ENCODE measurements at regions not wholly inside any gene's neighbourhood (a gene's known extent, or its start where the extent isn't known, plus 50 kb on each side); places are given as distances from the start of the nearest gene placed in this dataset.
"Not testable (repeated sequence)": the region's sequence is repeated elsewhere in the genome, so short reads cannot be mapped to it uniquely, and the experiment has no call there.

- DNase-seq (ENCODE audit: insufficient read length, low spot score): no peak
- FAIRE-seq: no peak
Measured at GRCh38 chr5:124512236-124512635, 234.2 kb downstream of the ZNF608 start.

DNA sequence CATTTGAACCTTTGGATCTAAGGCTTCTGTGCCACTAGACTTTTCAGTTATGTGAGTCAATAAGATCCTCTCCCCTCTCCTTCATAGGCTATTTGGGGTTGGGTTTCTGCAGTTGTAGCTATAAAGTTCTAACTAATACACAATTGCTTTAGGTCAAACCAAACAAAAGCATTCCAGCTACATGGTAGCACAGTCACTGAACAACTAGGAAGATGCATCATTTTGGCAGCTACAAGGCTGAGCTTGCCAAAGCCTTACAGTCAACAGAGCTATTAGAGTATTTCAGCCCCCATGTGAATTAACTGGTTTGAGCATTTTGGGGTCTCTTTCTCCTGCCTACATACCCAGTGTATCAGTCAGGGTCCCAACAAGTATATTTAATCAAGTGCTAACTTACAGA lies 234.6 kb downstream of the ZNF608 start:
- no peak for TF ChIP-seq POLR2A (IDR thresholded peaks at IDR 0.05; ENCODE audit: low read depth, low read length)
- DNase-seq (ENCODE audit: insufficient read length, low spot score) (no peak), FAIRE-seq (no peak)

More at GRCh38 chr5:124512236-124512635, 234.2 kb downstream of the ZNF608 start:
- TF ChIP-seq POLR2A (IDR thresholded peaks at IDR 0.05; ENCODE audit: low read depth, low read length): no peak

DNA sequence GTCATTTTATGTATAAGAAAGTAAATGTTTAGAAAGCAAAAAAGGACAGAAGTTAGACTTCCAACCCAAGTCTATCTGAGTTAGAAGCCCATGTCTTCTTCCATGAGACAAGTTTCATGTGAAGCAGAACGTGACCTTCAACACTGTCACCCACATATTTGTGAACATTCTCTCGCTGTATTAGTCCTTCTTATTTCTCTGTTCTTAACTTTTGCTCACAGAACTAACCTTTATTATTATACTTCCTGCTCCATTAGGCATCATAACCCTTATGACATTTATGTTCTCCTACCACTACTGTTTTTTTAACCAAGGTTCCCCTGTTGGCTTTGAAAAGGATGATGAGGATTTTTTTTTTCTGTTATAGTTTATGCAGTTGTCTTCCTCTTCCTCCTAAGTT lies 238.8 kb downstream of the ZNF608 start:
- FAIRE-seq (no peak), DNase-seq (ENCODE audit: insufficient read length, low spot score) (no peak)
- no peak for TF ChIP-seq POLR2A (IDR thresholded peaks at IDR 0.05; ENCODE audit: low read depth, low read length)

DNA sequence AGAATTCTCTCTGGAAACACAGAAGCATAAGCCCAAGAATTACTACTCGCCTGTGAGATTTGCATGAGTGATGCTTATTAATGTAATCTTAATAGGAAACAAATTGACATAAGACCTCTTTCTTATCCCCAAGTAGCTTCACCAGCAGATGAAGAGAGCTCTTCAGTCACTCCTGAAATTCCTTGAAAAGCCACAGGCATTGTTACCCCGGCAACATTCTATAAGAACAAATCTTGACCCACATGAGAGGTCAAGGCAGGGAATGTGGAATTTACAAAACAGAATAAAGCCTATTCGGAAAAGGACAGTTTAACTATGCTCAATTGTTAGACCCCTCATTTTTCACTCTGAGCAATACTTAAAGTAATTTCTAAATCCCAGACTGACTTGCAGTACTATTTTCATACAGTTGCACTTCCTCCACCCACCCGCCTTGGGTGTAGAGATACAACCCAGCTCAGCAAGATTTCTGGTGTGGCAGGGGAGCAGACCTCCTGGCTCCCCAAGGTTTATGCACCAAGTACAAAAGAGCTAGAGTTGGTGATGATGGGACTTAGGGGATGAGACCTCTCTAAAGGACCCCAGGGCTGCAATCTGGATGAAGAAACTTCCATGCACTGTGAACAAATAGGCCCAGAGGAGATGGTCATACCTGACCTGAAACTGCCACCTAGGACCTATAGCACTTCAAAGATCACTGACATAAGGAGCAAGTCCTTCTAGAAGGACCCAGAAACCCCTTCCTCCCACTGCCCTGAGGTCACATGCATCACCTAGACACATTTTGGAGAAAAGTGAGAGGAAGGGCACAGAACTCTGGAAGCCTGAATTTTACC lies 242.1 kb downstream of the ZNF608 start:
- no peak for TF ChIP-seq POLR2A (IDR thresholded peaks at IDR 0.05; ENCODE audit: low read depth, low read length)
- no peak for FAIRE-seq
- DNase-seq (ENCODE audit: insufficient read length, low spot score): no peak

DNA sequence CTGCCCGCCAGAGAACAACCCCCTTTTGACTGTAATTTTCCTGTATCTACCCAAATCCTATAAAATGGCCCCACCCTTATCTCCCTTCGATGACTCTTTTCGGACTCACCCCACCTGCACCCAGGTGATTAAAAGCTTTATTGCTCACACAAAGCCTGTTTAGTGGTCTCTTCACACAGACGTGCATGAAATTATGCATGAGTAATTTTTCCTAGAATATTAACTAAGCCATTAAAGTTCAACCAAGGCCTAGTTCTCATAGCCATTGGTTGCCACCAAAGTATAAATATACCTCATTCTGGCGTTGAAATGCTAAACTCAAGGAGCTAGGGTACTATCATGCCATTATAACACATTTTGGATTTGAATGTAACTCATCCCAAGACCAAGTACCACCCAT lies 243.9 kb downstream of the ZNF608 start:
- FAIRE-seq (no peak), DNase-seq (ENCODE audit: insufficient read length, low spot score) (no peak)
- no peak for TF ChIP-seq POLR2A (IDR thresholded peaks at IDR 0.05; ENCODE audit: low read depth, low read length)

DNA sequence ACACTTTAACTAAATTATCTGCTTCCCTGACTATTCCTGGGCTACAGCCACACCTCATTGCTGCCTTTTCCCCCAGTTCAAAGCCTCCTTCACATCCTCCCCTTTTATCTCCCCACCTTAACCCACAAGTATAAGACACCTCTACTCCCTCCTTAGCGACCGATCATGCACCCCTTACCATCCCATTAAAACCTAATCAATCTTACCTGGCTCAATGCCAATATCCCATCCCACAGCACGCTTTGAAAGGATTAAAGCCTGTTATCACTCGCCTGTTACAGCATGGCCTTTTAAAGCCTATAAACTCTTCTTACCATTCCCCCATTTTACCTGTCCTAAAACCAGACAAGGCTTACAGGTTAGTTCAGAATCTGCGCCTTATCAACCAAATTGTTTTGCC lies 246.6 kb downstream of the ZNF608 start:
- DNase-seq (ENCODE audit: insufficient read length, low spot score); FAIRE-seq: not testable (repeated sequence)

DNA sequence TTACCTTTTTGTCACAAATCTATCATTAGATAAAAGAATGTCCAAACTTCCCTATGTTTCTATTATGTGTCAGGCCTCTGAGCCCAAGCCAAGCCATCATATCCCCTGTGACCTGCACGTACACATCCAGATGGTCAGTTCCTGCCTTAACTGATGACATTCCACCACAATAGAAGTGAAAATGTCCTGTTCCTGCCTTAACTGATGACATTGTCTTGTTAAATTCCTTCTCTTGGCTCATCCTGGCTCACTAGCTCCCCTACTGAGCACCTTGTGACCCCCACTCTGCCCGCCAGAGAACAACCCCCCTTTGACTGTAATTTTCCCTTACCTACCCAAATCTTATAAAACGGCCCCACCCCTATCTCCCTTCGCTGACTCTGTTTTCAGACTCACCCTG lies 249.5 kb downstream of the ZNF608 start:
- not testable (repeated sequence) for FAIRE-seq; DNase-seq (ENCODE audit: insufficient read length, low spot score)

- FAIRE-seq (no peak), DNase-seq (ENCODE audit: insufficient read length, low spot score) (no peak)
Measured at GRCh38 chr5:124494540-124495116, 251.8 kb downstream of the ZNF608 start.

DNA sequence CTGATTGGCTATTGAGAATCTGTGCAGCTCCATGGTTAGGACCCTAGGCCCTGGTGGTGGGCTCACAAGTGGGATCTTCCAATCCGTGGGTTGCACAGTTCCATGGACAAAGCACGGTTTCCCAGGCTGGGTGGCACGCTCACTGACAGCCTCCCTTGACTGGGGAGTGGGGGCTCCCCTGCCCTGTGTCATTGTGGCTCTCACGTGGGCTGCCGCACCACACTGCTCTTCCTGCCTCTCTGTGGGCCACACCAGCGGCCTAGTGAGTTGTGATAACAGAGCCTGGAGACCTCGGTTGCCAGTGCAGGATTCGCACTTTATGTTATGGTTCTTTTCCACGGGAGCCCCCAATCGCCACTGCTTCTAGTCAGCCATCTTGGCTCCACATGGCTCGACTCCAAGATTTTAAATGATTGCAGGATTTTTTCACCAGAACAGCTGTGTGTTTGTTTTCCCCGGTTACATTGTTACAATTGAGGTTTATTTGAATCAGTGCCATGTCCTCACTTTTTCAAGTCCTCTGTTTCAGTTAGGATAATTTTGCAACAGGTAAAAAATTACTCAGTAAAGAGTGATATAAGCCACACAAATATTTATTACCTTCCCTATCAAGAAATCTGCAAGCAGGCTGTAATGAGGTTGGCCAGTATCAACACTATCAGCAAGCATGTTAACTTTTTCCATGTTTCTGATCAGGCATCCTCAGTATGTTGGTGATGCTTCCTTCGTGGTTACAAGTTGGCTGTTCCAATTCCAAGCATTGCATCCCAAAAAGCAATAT lies 253.8 kb downstream of the ZNF608 start:
- FAIRE-seq: no peak
- no peak for TF ChIP-seq POLR2A (IDR thresholded peaks at IDR 0.05; ENCODE audit: low read depth, low read length)
- no peak for DNase-seq (ENCODE audit: insufficient read length, low spot score)

More at GRCh38 chr5:124494540-124495116, 251.8 kb downstream of the ZNF608 start:
- no peak for TF ChIP-seq POLR2A (IDR thresholded peaks at IDR 0.05; ENCODE audit: low read depth, low read length)

DNA sequence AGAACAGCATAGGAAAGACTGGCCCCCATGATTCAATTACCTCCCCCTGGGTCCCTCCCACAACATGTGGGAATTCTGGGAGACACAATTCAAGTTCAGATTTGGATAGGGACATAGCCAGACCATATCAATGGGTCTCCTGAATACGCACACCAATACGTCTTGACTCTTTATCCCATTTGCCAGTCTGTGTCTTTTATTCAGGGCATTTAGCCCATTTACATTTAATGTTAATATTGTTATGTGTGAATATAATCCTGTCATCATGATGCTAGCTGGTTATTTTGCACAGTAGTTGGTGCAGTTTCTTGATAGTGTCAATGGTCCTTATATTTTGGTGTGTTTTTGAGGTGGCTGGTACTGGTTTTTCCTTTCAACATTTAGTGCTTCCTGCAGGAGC lies 256.1 kb downstream of the ZNF608 start:
- not testable (repeated sequence) for DNase-seq (ENCODE audit: insufficient read length, low spot score); FAIRE-seq

DNA sequence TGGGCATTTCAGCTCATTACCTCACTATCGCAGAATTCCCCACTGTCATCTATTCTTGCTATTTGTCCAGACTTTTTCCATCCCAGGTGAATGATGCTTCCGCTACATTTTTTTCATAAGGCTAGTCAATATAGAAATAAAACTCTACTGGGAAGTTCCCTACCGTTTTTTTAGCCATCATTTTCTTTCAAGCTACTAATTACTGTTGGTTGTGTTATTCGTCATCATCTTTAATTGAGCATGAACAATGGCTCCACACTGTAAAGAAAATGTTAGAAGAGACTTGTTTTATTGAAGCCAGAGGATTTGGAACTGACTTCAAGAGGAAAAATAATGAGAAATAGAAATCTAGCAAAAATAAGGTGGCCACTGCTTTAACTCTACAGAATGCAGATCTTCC lies 265.0 kb downstream of the ZNF608 start:
- FAIRE-seq (no peak), DNase-seq (ENCODE audit: insufficient read length, low spot score) (no peak)
- TF ChIP-seq POLR2A (IDR thresholded peaks at IDR 0.05; ENCODE audit: low read depth, low read length): no peak

DNA sequence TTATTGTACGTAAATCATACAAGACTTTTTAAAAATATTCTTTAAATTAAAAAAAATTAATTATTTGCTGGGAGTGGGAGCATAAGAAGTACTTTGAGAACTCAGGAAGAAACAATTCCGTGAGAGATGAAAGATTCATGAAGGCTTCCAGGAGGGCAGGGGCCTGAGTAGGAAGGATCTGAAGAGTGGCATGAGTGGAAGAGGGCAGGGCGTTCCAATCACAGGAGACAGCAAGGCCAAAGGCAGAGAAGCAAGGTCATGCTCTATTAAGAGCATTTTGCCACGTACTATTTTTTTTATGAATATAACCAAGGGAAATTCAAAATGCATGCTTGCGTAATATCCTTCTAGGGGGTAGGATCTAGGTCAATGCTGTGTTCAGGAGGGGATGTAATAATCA lies 265.5 kb downstream of the ZNF608 start:
- DNase-seq (ENCODE audit: insufficient read length, low spot score) (no peak), FAIRE-seq (no peak)
- no peak for TF ChIP-seq POLR2A (IDR thresholded peaks at IDR 0.05; ENCODE audit: low read depth, low read length)

DNA sequence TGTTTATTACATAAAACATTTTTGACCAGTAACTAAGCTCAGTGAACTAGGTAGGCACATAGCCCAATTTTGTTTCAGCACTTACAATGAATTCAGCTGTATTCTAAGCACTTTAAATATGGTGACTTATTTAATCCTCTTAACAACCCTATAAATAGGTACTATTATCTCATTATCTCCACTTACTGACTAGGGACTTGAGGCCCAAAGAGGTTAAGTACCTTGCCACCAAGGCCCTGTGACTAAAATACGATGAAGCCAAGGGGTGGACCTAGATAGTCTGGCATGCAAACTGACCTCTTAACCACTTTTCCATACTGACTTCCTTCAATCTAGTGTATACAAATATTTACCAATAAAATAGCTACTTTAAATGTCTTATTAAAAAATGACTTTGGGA lies 266.4 kb downstream of the ZNF608 start:
- FAIRE-seq (no peak), DNase-seq (ENCODE audit: insufficient read length, low spot score) (no peak)
- TF ChIP-seq POLR2A (IDR thresholded peaks at IDR 0.05; ENCODE audit: low read depth, low read length): no peak

DNA sequence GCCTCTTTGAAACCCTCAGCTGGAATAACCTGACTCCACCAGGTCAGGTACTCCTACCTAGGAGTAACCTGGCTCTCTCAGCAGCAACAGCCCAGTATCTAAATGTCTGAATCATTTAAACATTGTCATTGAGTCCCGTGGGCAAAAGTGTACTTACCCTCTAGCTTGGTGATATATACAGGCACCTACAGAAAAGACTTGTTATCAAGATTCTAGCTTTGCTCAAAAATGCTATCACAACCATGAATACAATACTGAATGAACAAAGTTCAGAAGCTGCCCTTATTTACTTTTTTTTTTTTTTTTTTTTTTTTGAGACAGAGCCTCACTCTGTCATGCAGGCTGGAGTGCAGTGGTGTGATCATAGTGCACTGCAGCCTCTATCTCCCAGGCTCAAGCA lies 268.2 kb downstream of the ZNF608 start:
- DNase-seq (ENCODE audit: insufficient read length, low spot score) (no peak), FAIRE-seq (no peak)
- no peak for TF ChIP-seq POLR2A (IDR thresholded peaks at IDR 0.05; ENCODE audit: low read depth, low read length)

GRCh38 chr5:124477577-124477976 lies 268.9 kb downstream of the ZNF608 start:
- FAIRE-seq: no peak
- DNase-seq (ENCODE audit: insufficient read length, low spot score): no peak
- no peak for TF ChIP-seq POLR2A (IDR thresholded peaks at IDR 0.05; ENCODE audit: low read depth, low read length)
